Adrenal gland (tissue), 5 donors: ENCODE measurements at regions not wholly inside any gene's neighbourhood (a gene's known extent, or its start where the extent isn't known, plus 50 kb on each side); places are given as distances from the start of the nearest gene placed in this dataset.

ENCODE experiments used
- CTCF ChIP-seq, 6 experiments: fragments of 450-650 bp in 4 of 6; fragments of 200-600 bp in 2 of 6; sonication (generic) in 1 of 6; IDR thresholded peaks; 1 replicate in 5 of 6; 2 replicates in 1 of 6; pipeline versions ENCODE4 v1.5.1 to v1.8.0; 2016 to 2021; ENCODE audit warnings: antibody characterized with exemption in 6 of 6, mild to moderate bottlenecking in 2 of 6, moderate library complexity in 1 of 6
- POLR2A ChIP-seq, 2 donors: fragments of 450-650 bp; IDR thresholded peaks; one replicate each; pipeline ENCODE4 v1.6.1; 2017; ENCODE audit warnings: antibody characterized with exemption in 2 of 2, mild to moderate bottlenecking in 2 of 2, moderate library complexity in 1 of 2
- donor health status: DM: no; HTN: no; CAD: no.

- TF ChIP-seq CTCF (IDR thresholded peaks at IDR 0.05), result no peak
- TF ChIP-seq POLR2A (IDR thresholded peaks at IDR 0.05), result no peak
These were observed 117.5 kb upstream of the TMPRSS2 start for GRCh38 chr21:41625428-41625827.
